ENCODE measurements at regions not wholly inside any gene's neighbourhood (a gene's known extent, or its start where the extent isn't known, plus 50 kb on each side); places are given as distances from the start of the nearest gene placed in this dataset.

DNA sequence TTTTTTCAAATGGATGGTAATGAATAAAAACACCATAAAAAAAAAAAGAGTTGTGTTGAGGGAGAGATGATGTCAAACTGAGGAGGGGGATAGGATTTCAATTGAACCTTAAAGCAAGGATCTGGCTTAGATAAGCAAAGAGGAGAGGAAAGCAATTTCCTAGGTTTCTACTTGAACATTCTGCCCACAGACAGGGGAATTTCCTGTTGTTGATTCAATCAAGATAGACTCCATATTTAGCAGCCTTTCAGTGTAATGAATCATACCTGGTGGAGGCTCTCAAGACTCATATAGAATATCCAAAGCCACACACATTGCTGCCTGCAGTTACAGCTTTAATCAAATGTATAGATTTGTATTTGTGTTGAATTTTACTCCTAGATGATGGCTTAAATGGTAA, 294.4 kb upstream of the PIK3C3 start:
- DNase-seq (ENCODE audit: low read depth in 2 of 2): peak in 1 of 2 donors; percentile 26
- H3K4me3 ChIP-seq (replicated peaks in 1 of 2; ENCODE audit: low read depth in 2 of 2, low read length in 2 of 2): no peak overlapping the region
- TF ChIP-seq, protein P1, sequence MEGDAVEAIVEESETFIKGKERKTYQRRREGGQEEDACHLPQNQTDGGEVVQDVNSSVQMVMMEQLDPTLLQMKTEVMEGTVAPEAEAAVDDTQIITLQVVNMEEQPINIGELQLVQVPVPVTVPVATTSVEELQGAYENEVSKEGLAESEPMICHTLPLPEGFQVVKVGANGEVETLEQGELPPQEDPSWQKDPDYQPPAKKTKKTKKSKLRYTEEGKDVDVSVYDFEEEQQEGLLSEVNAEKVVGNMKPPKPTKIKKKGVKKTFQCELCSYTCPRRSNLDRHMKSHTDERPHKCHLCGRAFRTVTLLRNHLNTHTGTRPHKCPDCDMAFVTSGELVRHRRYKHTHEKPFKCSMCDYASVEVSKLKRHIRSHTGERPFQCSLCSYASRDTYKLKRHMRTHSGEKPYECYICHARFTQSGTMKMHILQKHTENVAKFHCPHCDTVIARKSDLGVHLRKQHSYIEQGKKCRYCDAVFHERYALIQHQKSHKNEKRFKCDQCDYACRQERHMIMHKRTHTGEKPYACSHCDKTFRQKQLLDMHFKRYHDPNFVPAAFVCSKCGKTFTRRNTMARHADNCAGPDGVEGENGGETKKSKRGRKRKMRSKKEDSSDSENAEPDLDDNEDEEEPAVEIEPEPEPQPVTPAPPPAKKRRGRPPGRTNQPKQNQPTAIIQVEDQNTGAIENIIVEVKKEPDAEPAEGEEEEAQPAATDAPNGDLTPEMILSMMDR (IDR thresholded peaks at IDR 0.05; ENCODE audit: low read depth, low read length): no peak

DNA sequence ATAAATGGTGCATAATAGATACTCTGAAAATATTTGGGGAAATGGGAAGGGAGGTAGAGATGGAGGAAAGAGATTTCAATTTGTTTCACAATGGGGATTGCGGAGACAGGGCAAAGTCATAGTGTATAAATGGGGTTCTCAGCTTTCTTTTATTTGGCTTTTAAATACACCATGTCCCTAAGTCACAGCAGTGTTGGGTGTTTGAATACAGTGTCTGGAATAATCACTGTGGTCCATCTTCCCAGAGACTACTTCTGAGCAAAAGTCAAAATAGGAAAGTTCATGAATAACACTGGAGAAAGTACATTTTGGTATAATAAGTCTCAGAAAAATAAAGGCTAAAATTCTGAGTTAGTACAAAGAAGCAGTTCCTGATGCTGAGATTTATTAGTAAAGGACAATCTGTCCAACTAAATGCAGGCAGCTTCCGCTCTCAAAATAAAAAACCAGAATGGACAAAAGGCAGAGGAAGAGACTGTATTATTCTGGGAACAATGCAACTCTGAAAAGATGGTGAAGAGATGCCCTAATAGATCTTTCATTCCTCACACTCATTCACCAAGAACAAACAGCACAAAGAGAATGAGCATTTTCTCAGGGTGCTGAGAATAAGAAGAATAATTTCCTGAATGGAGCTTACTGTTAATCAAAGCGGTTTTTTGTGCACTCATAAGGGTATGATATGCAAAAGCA, 295.4 kb upstream of the PIK3C3 start:
- no peak overlapping the region for H3K4me3 ChIP-seq (replicated peaks in 1 of 2; ENCODE audit: low read depth in 2 of 2, low read length in 2 of 2)
- TF ChIP-seq, protein P1 (IDR thresholded peaks at IDR 0.05; ENCODE audit: low read depth, low read length): no peak
- no peak for DNase-seq (ENCODE audit: low read depth in 2 of 2)

DNA sequence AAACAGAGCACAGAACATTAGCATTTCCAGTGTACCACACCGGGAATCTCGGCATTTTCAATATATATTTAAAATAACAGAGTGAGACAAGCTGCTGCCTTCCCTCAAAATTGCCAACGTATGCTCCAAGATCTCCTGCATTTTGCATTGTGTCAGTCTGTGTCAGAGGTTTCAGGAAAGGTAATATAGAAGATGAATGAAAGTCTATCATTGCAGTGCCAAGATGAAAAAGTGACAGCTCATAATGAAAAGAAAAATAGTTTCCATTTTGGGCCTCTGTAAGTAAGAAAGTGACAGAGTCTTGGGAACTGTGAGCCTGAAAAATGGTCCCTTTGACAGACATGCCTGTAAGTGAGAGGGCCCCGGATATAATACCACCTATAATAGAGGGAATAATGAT, 297.8 kb upstream of the PIK3C3 start:
- DNase-seq (ENCODE audit: low read depth in 2 of 2): no peak
- H3K4me3 ChIP-seq (replicated peaks in 1 of 2; ENCODE audit: low read depth in 2 of 2, low read length in 2 of 2): no peak overlapping the region
- TF ChIP-seq, protein P1 (IDR thresholded peaks at IDR 0.05; ENCODE audit: low read depth, low read length): no peak

DNA sequence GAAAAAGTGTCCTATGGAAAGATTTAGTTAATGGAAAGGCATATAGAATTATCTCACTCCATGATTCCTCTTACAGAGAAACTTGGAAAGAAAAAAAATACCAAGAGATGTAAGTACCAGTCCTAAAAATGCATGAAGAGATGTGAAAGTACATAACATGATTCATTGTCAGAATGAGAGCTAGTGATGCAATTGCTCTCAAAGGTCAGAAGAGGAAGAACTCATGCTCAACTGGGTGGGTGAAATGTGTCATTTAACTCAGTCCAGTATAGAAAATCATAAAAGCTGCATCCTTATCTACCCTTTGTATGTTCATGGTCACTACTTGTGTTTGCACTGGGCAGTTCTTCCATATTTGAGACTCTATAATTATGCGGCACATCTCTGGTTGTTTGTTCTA, 300.0 kb upstream of the PIK3C3 start:
- no peak overlapping the region for H3K4me3 ChIP-seq (replicated peaks in 1 of 2; ENCODE audit: low read depth in 2 of 2, low read length in 2 of 2)
- TF ChIP-seq, protein P1 (IDR thresholded peaks at IDR 0.05; ENCODE audit: low read depth, low read length): no peak
- peak; percentile 17 to 34 for DNase-seq (ENCODE audit: low read depth in 2 of 2)

DNA sequence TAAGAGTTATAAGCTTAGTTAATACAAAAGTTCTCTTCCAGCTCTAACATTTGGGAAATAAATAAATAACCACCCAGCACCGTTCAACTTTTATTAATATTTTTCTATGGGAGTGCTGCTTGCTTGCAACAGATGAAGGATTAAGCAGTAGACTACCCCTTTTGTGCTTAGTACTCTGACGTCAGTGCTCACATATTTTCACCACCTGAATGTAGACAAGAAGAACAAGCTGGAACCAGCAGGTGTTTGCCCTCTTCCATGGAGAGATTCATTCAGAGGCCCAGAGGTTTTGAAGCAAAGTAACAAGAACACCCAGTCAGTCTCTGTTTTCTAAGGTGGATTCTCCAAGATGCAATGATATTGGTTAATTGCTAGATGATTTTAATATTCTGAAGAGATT, 307.1 kb upstream of the PIK3C3 start:
- TF ChIP-seq, protein P1 (IDR thresholded peaks at IDR 0.05; ENCODE audit: low read depth, low read length): no peak
- DNase-seq (ENCODE audit: low read depth in 2 of 2): no peak
- H3K4me3 ChIP-seq (replicated peaks in 1 of 2; ENCODE audit: low read depth in 2 of 2, low read length in 2 of 2): no peak overlapping the region

DNA sequence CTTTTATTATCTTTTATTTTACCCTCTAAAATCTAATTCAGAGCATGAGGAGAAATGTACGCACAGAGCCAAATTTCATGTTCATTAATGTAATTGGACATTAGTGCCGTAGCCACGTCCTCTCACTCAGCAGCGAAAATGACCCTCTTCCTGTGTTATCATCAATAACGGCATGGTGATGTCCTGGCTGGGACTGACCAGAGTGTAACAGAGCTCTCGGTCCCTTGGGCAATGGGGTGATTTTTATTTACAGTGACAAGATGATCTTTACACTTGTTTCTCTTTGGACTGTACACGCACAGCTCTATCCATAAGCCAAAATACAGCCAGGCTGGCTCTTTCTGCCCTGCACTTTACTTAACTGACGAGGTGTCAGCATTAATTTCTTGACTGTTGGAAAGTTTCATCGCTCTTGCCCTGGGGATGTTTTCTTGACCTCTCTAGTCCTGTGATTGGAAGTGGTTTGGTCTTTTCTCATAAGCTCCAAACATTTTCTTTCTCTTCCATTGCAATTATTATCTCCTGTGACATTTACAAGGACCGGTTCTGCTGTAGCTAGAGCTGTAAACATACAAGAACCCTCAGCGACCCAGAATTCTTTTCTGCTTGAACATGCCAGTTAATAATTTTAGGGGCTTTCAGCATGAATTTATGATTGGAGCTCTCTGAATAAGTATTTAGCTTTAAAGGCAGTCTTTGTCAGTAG, 308.0 kb upstream of the PIK3C3 start:
- H3K4me3 ChIP-seq (replicated peaks in 1 of 2; ENCODE audit: low read depth in 2 of 2, low read length in 2 of 2): no peak overlapping the region

More for the DNA sequence above, 308.0 kb upstream of the PIK3C3 start:
- TF ChIP-seq, protein P1 (IDR thresholded peaks at IDR 0.05; ENCODE audit: low read depth, low read length): no peak
- no peak for DNase-seq (ENCODE audit: low read depth in 2 of 2)
